Fibroblast of skin of left biceps (primary cell): ENCODE measurements at regions not wholly inside any gene's neighbourhood (a gene's known extent, or its start where the extent isn't known, plus 50 kb on each side); places are given as distances from the start of the nearest gene placed in this dataset.

Experiments
- DNase-seq, 2 experiments: peaks; one replicate each; pipeline ENCODE4 v3.0.0-alpha.2; 2013; ENCODE audit warnings: low read depth in 2 of 2

DNA sequence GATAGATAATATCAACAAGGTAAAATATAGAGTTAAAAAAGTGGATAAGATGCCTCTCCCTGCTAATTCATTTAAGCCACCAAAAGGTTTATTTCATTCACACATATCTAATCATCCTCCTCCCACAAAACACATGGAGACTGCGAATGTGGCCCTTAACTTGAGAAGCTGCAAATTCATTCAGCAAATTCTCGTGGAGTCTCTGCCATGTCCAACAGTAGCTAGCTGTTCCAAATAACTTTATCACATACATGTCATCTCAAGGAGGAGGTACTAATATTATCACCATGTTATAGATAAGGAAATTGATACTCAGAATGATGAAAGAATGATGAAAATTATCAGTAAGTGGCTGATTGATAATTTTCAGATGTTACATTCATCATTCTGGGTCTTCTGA, 950.2 kb downstream of the CDH11 start:
- no peak for DNase-seq

- DNase-seq = no peak
Observed at GRCh38 chr16:64168371-64168770, 953.5 kb downstream of the CDH11 start.

DNA sequence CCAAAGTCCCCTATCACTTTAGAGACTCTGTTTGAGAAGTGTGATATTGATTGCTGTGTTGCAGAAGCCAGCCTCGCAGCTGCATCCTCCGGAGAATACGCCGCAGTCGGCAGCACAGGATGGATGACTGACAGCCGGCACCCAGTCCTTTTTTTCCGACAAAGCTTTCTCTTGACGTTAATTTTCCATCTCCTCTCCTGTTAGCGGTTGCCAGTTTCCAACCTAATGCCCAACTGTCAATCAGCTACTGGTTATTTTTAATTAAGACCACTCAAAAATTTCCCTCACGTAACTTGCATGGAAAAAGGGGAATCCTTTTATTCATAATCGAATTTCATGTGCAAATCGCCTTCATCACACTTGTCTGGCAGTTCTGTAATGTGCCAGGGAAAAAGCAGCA, 953.9 kb downstream of the CDH11 start:
- no peak for DNase-seq

GRCh38 chr16:64165368-64165767, 956.5 kb downstream of the CDH11 start:
- no peak for DNase-seq

GRCh38 chr16:64162613-64163375, 959.1 kb downstream of the CDH11 start:
- DNase-seq = no peak

GRCh38 chr16:64159976-64160375, 961.9 kb downstream of the CDH11 start:
- DNase-seq = peak in 1 of 2 experiments; percentile 23

GRCh38 chr16:64158941-64159588, 962.8 kb downstream of the CDH11 start:
- DNase-seq = no peak

DNA sequence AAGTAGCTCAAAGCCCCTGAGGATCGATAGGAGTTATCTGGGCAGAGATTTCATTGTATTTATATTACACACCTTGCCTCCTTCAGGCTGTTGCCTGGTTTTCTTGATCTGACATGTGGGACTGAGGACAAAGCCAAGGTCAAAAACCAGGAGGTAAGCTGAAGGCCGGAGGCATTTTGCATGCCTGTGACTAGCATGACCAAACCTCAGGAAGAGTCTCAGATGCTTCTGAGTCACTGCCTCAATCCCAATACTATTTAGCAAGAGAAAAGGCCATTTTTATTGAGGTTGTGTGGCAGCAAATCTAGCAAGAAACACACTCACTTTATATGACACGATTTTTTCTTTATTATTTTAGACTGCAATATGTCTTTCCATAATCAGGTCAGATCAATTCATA, 968.1 kb downstream of the CDH11 start:
- no peak for DNase-seq

DNA sequence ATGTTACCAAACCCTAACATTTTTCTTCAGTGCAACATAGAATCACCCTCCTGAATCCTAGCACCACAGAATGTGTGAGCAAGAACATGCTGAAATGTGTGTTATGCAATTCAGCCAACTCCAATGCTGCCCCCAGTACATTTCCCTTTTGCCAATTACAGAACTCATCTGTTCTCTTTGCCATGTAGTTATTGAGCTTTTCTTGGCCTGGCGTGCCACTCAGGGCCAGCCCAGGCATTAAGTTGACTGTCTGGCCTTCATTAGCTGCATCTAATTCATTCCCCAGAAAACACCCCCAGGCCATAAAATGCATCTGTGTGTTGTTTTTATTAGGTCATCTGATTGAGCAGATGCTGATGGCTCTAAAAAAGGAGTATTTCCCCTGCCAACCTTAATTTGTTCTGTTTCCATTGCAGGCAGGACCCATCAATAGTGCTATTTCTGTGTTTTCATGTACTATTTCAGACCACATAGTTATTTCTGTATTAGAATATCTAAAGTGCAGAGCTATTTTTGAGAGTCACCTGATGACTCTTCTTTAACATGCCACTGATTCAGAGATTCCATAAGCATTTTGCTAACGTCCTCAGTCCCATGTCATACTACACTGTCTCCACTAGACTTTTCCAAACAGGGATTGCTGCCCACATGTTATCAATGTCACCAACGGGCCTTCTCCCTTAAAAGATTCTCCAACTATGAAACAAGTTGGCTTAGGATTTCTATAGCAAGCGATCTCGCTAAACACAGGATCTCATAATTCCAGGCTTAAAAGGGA, 969.7 kb downstream of the CDH11 start:
- DNase-seq = no peak

GRCh38 chr16:64150193-64150592, 971.7 kb downstream of the CDH11 start:
- DNase-seq = no peak

DNA sequence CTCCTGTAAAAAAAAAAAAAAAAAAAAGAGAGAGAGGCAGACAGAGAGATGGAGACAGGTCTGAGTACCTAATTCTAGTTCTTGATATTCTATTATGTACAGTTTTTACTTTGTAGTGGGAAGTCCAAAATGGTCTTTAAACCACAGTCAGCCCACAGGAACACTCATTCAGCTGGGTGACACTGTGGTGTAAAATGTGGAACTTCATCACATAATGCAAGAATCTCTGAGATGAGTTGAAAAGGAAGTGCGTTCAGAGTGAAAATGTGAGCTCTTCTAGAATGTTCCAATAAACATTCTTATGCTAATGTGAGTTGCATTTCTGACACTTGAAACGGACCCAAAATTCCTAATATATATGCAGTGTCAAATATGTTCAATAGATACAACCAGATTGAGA, 972.1 kb downstream of the CDH11 start:
- no peak for DNase-seq

DNA sequence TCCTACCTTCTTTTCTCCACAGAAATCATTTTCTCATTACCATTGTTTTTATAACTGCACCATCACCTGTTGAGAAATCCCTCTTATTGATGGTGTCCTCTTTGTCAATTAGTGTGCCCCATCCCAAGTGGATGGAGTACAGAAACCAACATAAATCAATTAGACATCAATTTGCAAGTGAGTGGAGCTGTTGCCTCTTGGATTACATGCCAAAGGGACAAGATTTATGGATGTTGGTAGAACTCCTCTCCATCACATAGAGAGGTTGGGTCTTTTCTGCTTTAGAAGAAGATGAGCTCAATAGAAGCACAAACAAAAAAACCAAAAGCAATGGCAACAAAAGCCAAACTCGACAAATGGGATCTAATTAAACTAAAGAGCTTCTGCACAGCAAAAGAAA, 973.5 kb downstream of the CDH11 start:
- no peak for DNase-seq

DNA sequence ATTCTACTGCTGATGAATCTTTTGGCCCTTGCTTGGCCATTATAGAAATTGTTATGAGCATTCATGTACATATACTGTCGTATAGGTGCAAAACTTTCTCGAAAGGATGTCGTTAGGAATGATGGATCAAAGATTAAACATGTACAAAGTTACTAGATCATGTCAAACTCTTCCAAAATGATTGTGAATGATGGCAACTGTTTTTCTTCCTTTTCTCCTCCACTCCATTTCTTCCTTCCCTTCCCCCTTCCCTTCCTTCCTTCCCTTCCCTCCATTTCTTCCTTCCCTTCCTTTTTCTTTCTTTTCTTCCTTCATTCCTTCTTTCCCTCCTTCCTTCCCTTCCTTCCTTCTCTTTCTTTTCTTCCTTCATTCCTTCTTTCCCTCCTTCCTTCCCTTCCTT, 973.9 kb downstream of the CDH11 start:
- DNase-seq = no peak

GRCh38 chr16:64144617-64145016, 977.2 kb downstream of the CDH11 start:
- DNase-seq = no peak

GRCh38 chr16:64138621-64139020, 983.2 kb downstream of the CDH11 start:
- no peak for DNase-seq

DNA sequence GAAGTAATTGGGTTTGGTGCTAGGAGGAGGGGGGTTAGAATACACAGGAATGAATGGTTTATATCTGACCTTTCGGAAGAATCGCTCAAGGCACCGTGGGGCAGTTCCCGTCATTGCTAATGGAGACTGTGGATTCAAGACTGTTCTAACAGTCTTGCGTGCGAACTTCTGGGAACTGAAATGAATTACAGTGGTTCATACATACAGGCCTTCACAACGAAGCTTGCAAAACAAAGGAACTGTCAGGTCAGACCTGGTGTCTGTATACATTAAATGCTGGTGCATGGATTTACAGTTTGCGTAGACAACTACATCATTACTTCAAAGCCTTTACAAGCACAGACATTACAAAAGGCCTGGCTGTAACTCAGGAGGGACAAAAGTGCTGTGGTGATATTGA, 983.9 kb downstream of the CDH11 start:
- DNase-seq = no peak

- no peak for DNase-seq
Observed at GRCh38 chr16:64136743-64137142, 985.1 kb downstream of the CDH11 start.

GRCh38 chr16:64136314-64136713, 985.5 kb downstream of the CDH11 start:
- no peak for DNase-seq

- DNase-seq = no peak
Observed at GRCh38 chr16:64133366-64133765, 988.5 kb downstream of the CDH11 start.

- DNase-seq = no peak
Observed at GRCh38 chr16:64132759-64133361, 989.0 kb downstream of the CDH11 start.

- no peak for DNase-seq
Observed at GRCh38 chr16:64132190-64132589, 989.7 kb downstream of the CDH11 start.

DNA sequence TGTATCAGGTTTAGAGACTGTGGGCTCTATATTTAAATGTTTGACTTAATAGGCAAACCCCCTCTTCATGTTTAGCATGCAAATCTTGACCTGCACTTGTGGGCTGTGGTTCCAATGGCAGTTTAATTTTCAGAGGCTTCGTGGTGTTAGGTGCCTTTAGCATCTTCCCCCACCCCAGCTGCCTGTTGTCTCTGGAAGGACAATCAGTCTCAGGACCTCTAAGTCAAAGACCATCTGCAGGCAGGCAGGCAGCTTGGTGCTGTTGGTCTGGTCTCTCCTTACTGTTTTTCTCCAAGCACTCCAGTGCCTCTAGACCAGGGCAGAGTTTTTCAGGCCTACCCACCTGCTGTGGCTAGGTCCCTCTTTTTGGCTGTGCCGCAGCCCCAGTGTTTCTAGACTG, 990.4 kb downstream of the CDH11 start:
- DNase-seq = no peak
